ENCODE measurements at regions not wholly inside any gene's neighbourhood (a gene's known extent, or its start where the extent isn't known, plus 50 kb on each side); places are given as distances from the start of the nearest gene placed in this dataset.

- no peak for TF ChIP-seq CTCF (IDR thresholded peaks at IDR 0.05)
- TF ChIP-seq EZH2 (IDR thresholded peaks at IDR 0.05), result no peak
- no peak for TF ChIP-seq EZH2phosphoT487 (IDR thresholded peaks at IDR 0.05)
Observed at GRCh38 chr20:11216451-11217314, 542.9 kb upstream of the JAG1 start.
